ENCODE measurements at regions not wholly inside any gene's neighbourhood (a gene's known extent, or its start where the extent isn't known, plus 50 kb on each side); places are given as distances from the start of the nearest gene placed in this dataset.

- no peak overlapping the region for H3K27ac ChIP-seq (ENCODE audit: low read depth)
- no peaks in the 10 kb centered on the region for H3K36me3 ChIP-seq (ENCODE audit: insufficient read depth)
- WGBS = 87% methylated on average over 7 of the region's 7 CpGs
- H3K4me1 ChIP-seq (ENCODE audit: insufficient read depth) = no peaks in the 10 kb centered on the region
- no peak overlapping the region for H3K4me3 ChIP-seq (ENCODE audit: low read depth, low read length)
- DNase-seq (ENCODE audit: extremely low spot score) = no peak
Measured at GRCh38 chr3:14334936-14335335, 67.5 kb upstream of the SLC6A6 start.

GRCh38 chr3:14335774-14336748 lies 66.3 kb upstream of the SLC6A6 start:
- DNase-seq (ENCODE audit: extremely low spot score) = no peak
- Histone ChIP-seq H3K4me3 (ENCODE audit: low read depth, low read length) (no peak overlapping the region), H3K4me1 (ENCODE audit: insufficient read depth) (no peaks in the 10 kb centered on the region), H3K36me3 (ENCODE audit: insufficient read depth) (no peaks in the 10 kb centered on the region), H3K27ac (ENCODE audit: low read depth) (no peak overlapping the region)
- 76% methylated on average over 10 of the region's 10 CpGs for WGBS

- no peaks in the 10 kb centered on the region for H3K4me1 ChIP-seq (ENCODE audit: insufficient read depth)
- no peak overlapping the region for H3K27ac ChIP-seq (ENCODE audit: low read depth)
- WGBS = 64% methylated on average over 17 of the region's 17 CpGs
- DNase-seq (ENCODE audit: extremely low spot score) = no peak
- no peak overlapping the region for H3K4me3 ChIP-seq (ENCODE audit: low read depth, low read length)
- H3K36me3 ChIP-seq (ENCODE audit: insufficient read depth) = no peaks in the 10 kb centered on the region
Measured at GRCh38 chr3:14336749-14337598, 65.4 kb upstream of the SLC6A6 start.

GRCh38 chr3:14337828-14338227 lies 64.6 kb upstream of the SLC6A6 start:
- no peak overlapping the region for H3K27ac ChIP-seq (ENCODE audit: low read depth)
- H3K36me3 ChIP-seq (ENCODE audit: insufficient read depth) = no peaks in the 10 kb centered on the region
- no peak for DNase-seq (ENCODE audit: extremely low spot score)
- H3K4me1 ChIP-seq (ENCODE audit: insufficient read depth) = no peaks in the 10 kb centered on the region
- WGBS = 45% methylated on average over 6 of the region's 6 CpGs
- H3K4me3 ChIP-seq (ENCODE audit: low read depth, low read length) = no peak overlapping the region

GRCh38 chr3:14338242-14338641 lies 64.2 kb upstream of the SLC6A6 start:
- no peaks in the 10 kb centered on the region for H3K36me3 ChIP-seq (ENCODE audit: insufficient read depth)
- 73% methylated on average over 4 of the region's 4 CpGs for WGBS
- no peaks in the 10 kb centered on the region for H3K4me1 ChIP-seq (ENCODE audit: insufficient read depth)
- DNase-seq (ENCODE audit: extremely low spot score) = no peak
- H3K27ac ChIP-seq (ENCODE audit: low read depth) = no peak overlapping the region
- H3K4me3 ChIP-seq (ENCODE audit: low read depth, low read length) = no peak overlapping the region

GRCh38 chr3:14338898-14339458 lies 63.4 kb upstream of the SLC6A6 start:
- WGBS = 89% methylated on average over 7 of the region's 7 CpGs
- DNase-seq (ENCODE audit: extremely low spot score) = no peak
- Histone ChIP-seq H3K36me3 (ENCODE audit: insufficient read depth) (no peaks in the 10 kb centered on the region), H3K4me3 (ENCODE audit: low read depth, low read length) (no peak overlapping the region), H3K27ac (ENCODE audit: low read depth) (no peak overlapping the region), H3K4me1 (ENCODE audit: insufficient read depth) (no peaks in the 10 kb centered on the region)

- Histone ChIP-seq H3K4me3 (ENCODE audit: low read depth, low read length) (no peak overlapping the region), H3K4me1 (ENCODE audit: insufficient read depth) (no peaks in the 10 kb centered on the region), H3K36me3 (ENCODE audit: insufficient read depth) (no peaks in the 10 kb centered on the region), H3K27ac (ENCODE audit: low read depth) (no peak overlapping the region)
- no peak for DNase-seq (ENCODE audit: extremely low spot score)
- 76% methylated on average over 14 of the region's 14 CpGs for WGBS
Measured at GRCh38 chr3:14340960-14341708, 61.3 kb upstream of the SLC6A6 start.

- WGBS = 87% methylated on average over 21 of the region's 21 CpGs
- no peak for DNase-seq (ENCODE audit: extremely low spot score)
- no peak overlapping the region for H3K4me3 ChIP-seq (ENCODE audit: low read depth, low read length)
- H3K27ac ChIP-seq (ENCODE audit: low read depth) = no peak overlapping the region
- no peaks in the 10 kb centered on the region for H3K36me3 ChIP-seq (ENCODE audit: insufficient read depth)
- no peaks in the 10 kb centered on the region for H3K4me1 ChIP-seq (ENCODE audit: insufficient read depth)
Measured at GRCh38 chr3:14343338-14344112, 58.9 kb upstream of the SLC6A6 start.

- WGBS = 93% methylated on average over 7 of the region's 7 CpGs
- H3K36me3 ChIP-seq (ENCODE audit: insufficient read depth) = no peaks in the 10 kb centered on the region
- H3K27ac ChIP-seq (ENCODE audit: low read depth) = no peak overlapping the region
- no peaks in the 10 kb centered on the region for H3K4me1 ChIP-seq (ENCODE audit: insufficient read depth)
- H3K4me3 ChIP-seq (ENCODE audit: low read depth, low read length) = no peak overlapping the region
- DNase-seq (ENCODE audit: extremely low spot score) = no peak
Measured at GRCh38 chr3:14344351-14344750, 58.1 kb upstream of the SLC6A6 start.

GRCh38 chr3:14345496-14346150 lies 56.8 kb upstream of the SLC6A6 start:
- Histone ChIP-seq H3K4me1 (ENCODE audit: insufficient read depth) (no peaks in the 10 kb centered on the region), H3K4me3 (ENCODE audit: low read depth, low read length) (no peak overlapping the region), H3K36me3 (ENCODE audit: insufficient read depth) (no peaks in the 10 kb centered on the region), H3K27ac (ENCODE audit: low read depth) (no peak overlapping the region)
- DNase-seq (ENCODE audit: extremely low spot score) = no peak
- WGBS = 79% methylated on average over 7 of the region's 7 CpGs

- H3K27ac ChIP-seq (ENCODE audit: low read depth) = no peak overlapping the region
- no peaks in the 10 kb centered on the region for H3K36me3 ChIP-seq (ENCODE audit: insufficient read depth)
- no peaks in the 10 kb centered on the region for H3K4me1 ChIP-seq (ENCODE audit: insufficient read depth)
- WGBS = 87% methylated on average over 9 of the region's 9 CpGs
- no peak overlapping the region for H3K4me3 ChIP-seq (ENCODE audit: low read depth, low read length)
- no peak for DNase-seq (ENCODE audit: extremely low spot score)
Measured at GRCh38 chr3:14346191-14346590, 56.2 kb upstream of the SLC6A6 start.

- DNase-seq (ENCODE audit: extremely low spot score) = no peak
- Histone ChIP-seq H3K4me3 (ENCODE audit: low read depth, low read length) (no peak overlapping the region), H3K36me3 (ENCODE audit: insufficient read depth) (no peaks in the 10 kb centered on the region), H3K27ac (ENCODE audit: low read depth) (no peak overlapping the region), H3K4me1 (ENCODE audit: insufficient read depth) (no peaks in the 10 kb centered on the region)
- WGBS = 85% methylated on average over 4 of the region's 4 CpGs
Measured at GRCh38 chr3:14346642-14347041, 55.8 kb upstream of the SLC6A6 start.

Measured in urinary bladder (tissue), 3 donors.